ENCODE measurements at regions not wholly inside any gene's neighbourhood (a gene's known extent, or its start where the extent isn't known, plus 50 kb on each side); places are given as distances from the start of the nearest gene placed in this dataset.
"Not testable (repeated sequence)": the region's sequence is repeated elsewhere in the genome, so short reads cannot be mapped to it uniquely, and the experiment has no call there.

- no peak for DNase-seq (ENCODE audit: low read depth in 3 of 3, low spot score in 2 of 3)
Measured at GRCh38 chr6:56724455-56724854, 81.8 kb upstream of the DST start.

GRCh38 chr6:56720882-56721281, 78.2 kb upstream of the DST start:
- DNase-seq (ENCODE audit: low read depth in 3 of 3, low spot score in 2 of 3), result no peak

- DNase-seq (ENCODE audit: low read depth in 3 of 3, low spot score in 2 of 3), result not testable (repeated sequence)
Measured at GRCh38 chr6:56720202-56720601, 77.5 kb upstream of the DST start.

- DNase-seq (ENCODE audit: low read depth in 3 of 3, low spot score in 2 of 3), result not testable (repeated sequence)
Measured at GRCh38 chr6:56719315-56720058, 76.8 kb upstream of the DST start.

GRCh38 chr6:56718236-56718635, 75.5 kb upstream of the DST start:
- no peak for DNase-seq (ENCODE audit: low read depth in 3 of 3, low spot score in 2 of 3)

GRCh38 chr6:56716229-56716628, 73.5 kb upstream of the DST start:
- no peak for DNase-seq (ENCODE audit: low read depth in 3 of 3, low spot score in 2 of 3)

- DNase-seq (ENCODE audit: low read depth in 3 of 3, low spot score in 2 of 3), result no peak
Measured at GRCh38 chr6:56715741-56716140, 73.1 kb upstream of the DST start.

GRCh38 chr6:56714982-56715456, 72.3 kb upstream of the DST start:
- no peak for DNase-seq (ENCODE audit: low read depth in 3 of 3, low spot score in 2 of 3)

GRCh38 chr6:56714273-56714672, 71.6 kb upstream of the DST start:
- no peak for DNase-seq (ENCODE audit: low read depth in 3 of 3, low spot score in 2 of 3)

- no peak for DNase-seq (ENCODE audit: low read depth in 3 of 3, low spot score in 2 of 3)
Measured at GRCh38 chr6:56713254-56713672, 70.6 kb upstream of the DST start.

GRCh38 chr6:56710967-56711366, 68.3 kb upstream of the DST start:
- no peak for DNase-seq (ENCODE audit: low read depth in 3 of 3, low spot score in 2 of 3)

- no peak for DNase-seq (ENCODE audit: low read depth in 3 of 3, low spot score in 2 of 3)
Measured at GRCh38 chr6:56709650-56710049, 67.0 kb upstream of the DST start.

- no peak for DNase-seq (ENCODE audit: low read depth in 3 of 3, low spot score in 2 of 3)
Measured at GRCh38 chr6:56708810-56709597, 66.3 kb upstream of the DST start.

- DNase-seq (ENCODE audit: low read depth in 3 of 3, low spot score in 2 of 3), result no peak
Measured at GRCh38 chr6:56706981-56707726, 64.5 kb upstream of the DST start.

GRCh38 chr6:56699066-56699654, 56.5 kb upstream of the DST start:
- DNase-seq (ENCODE audit: low read depth in 3 of 3, low spot score in 2 of 3), result no peak

- DNase-seq (ENCODE audit: low read depth in 3 of 3, low spot score in 2 of 3), result no peak
Measured at GRCh38 chr6:56695702-56696101, 53.0 kb upstream of the DST start.

- DNase-seq (ENCODE audit: low read depth in 3 of 3, low spot score in 2 of 3), result no peak
Measured at GRCh38 chr6:56694002-56694401, 51.3 kb upstream of the DST start.

- DNase-seq (ENCODE audit: low read depth in 3 of 3, low spot score in 2 of 3), result no peak
Measured at GRCh38 chr6:56693246-56693607, 50.5 kb upstream of the DST start.

- no peak for DNase-seq (ENCODE audit: low read depth in 3 of 3, low spot score in 2 of 3)
Measured at GRCh38 chr6:56692523-56693245, 50.0 kb upstream of the DST start.

Measured in right renal cortex interstitium (tissue), 3 donors.